ENCODE measurements at regions not wholly inside any gene's neighbourhood (a gene's known extent, or its start where the extent isn't known, plus 50 kb on each side); places are given as distances from the start of the nearest gene placed in this dataset.

- no peak for TF ChIP-seq CTCF (IDR thresholded peaks at IDR 0.05; ENCODE audit: poor library complexity)
- TF ChIP-seq EZH2phosphoT487 (IDR thresholded peaks at IDR 0.05; ENCODE audit: low read depth, severe bottlenecking, unreplicated experiment): no peak
- no peak for TF ChIP-seq EZH2 (IDR thresholded peaks at IDR 0.05; ENCODE audit: borderline replicate concordance)
These were observed 132.2 kb downstream of the PSMG1 start for GRCh38 chr21:39050841-39051587.
